Osteocyte (in vitro differentiated cells): ENCODE measurements at regions not wholly inside any gene's neighbourhood (a gene's known extent, or its start where the extent isn't known, plus 50 kb on each side); places are given as distances from the start of the nearest gene placed in this dataset.

Experiments used
- DNase-seq: peaks from one replicate; pipeline ENCODE4 v3.0.0; 2021; ENCODE audit warnings: mixed read lengths; ENCODE audit not compliant: unreplicated experiment; ENCODE audit errors: extremely low spot score
- H3K27ac Mint-ChIP-seq: one replicate; pipeline ENCODE4 v1.8.0; 2021; ENCODE audit warnings: mild to moderate bottlenecking, mixed read lengths; ENCODE audit not compliant: unreplicated experiment
- H3K27me3 Mint-ChIP-seq: one replicate; pipeline ENCODE4 v1.8.0; 2021; ENCODE audit warnings: mixed read lengths; ENCODE audit not compliant: unreplicated experiment
- H3K36me3 Mint-ChIP-seq: one replicate; pipeline ENCODE4 v1.8.0; 2021; ENCODE audit warnings: mixed read lengths; ENCODE audit not compliant: unreplicated experiment
- H3K4me1 Mint-ChIP-seq: one replicate; pipeline ENCODE4 v1.8.0; 2021; ENCODE audit warnings: mixed read lengths; ENCODE audit not compliant: unreplicated experiment
- H3K4me3 Mint-ChIP-seq: one replicate; pipeline ENCODE4 v1.8.0; 2021; ENCODE audit warnings: mild to moderate bottlenecking, moderate library complexity, mixed read lengths; ENCODE audit not compliant: unreplicated experiment
- H3K9me3 Mint-ChIP-seq: one replicate; pipeline ENCODE4 v1.8.0; 2021; ENCODE audit warnings: mixed read lengths; ENCODE audit not compliant: unreplicated experiment
- TF ChIP-seq, protein P1 (sequence below): fragments of 200-600 bp; sonication (generic); IDR thresholded peaks from 2 replicates; pipeline ENCODE4 v1.5.0; 2021; ENCODE audit warnings: antibody characterized with exemption, mild to moderate bottlenecking, moderate library complexity

DNA sequence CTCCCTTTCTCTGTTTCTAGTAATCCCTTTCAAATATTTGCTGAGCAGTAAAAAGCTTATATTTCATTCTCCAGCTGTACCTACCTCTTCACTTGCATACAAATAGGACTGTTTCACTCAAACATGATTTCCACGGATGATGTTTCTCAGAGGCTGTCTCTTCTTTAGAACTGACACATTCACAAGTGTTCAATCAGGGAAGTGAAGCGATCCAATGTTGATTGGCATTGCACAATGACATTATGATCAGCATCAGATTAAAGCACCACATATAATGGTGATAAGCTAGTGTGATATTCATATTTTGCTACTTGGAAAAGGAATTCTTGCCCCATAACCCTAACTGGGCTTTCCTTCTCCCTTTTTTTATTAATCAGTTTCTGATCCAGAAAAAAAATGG lies 681.8 kb downstream of the TBC1D32 start:
- no peak overlapping the region for H3K27ac Mint-ChIP-seq
- H3K27me3 Mint-ChIP-seq = no peaks in the 10 kb centered on the region
- no peak overlapping the region for H3K4me3 Mint-ChIP-seq
- DNase-seq = no peak
- H3K36me3 Mint-ChIP-seq = no peaks in the 10 kb centered on the region
- no peaks in the 10 kb centered on the region for H3K4me1 Mint-ChIP-seq
- H3K9me3 Mint-ChIP-seq = peaks cover 6% of the 10 kb centered on the region
- TF ChIP-seq, protein P1, sequence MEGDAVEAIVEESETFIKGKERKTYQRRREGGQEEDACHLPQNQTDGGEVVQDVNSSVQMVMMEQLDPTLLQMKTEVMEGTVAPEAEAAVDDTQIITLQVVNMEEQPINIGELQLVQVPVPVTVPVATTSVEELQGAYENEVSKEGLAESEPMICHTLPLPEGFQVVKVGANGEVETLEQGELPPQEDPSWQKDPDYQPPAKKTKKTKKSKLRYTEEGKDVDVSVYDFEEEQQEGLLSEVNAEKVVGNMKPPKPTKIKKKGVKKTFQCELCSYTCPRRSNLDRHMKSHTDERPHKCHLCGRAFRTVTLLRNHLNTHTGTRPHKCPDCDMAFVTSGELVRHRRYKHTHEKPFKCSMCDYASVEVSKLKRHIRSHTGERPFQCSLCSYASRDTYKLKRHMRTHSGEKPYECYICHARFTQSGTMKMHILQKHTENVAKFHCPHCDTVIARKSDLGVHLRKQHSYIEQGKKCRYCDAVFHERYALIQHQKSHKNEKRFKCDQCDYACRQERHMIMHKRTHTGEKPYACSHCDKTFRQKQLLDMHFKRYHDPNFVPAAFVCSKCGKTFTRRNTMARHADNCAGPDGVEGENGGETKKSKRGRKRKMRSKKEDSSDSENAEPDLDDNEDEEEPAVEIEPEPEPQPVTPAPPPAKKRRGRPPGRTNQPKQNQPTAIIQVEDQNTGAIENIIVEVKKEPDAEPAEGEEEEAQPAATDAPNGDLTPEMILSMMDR = no peak

DNA sequence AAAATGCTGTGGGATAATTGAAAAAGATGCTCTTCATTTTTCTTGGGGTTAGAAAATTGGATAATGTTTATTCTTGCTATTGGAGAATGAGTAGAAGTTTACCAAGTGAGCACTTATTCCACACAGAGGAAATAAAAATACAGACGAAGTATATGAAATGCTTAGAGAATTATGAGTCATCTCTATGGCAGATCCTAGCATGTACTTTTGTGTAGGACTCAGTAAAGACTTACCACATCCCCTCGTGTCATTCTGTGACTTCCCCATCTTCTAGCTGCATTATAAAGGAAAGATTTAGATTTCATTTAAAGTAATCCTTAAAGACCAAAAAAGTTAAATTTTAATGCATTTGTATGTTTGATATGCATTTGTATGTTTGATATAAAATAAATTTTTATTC lies 685.6 kb downstream of the TBC1D32 start:
- H3K27me3 Mint-ChIP-seq = no peaks in the 10 kb centered on the region
- no peaks in the 10 kb centered on the region for H3K36me3 Mint-ChIP-seq
- no peak for DNase-seq
- H3K4me1 Mint-ChIP-seq = no peaks in the 10 kb centered on the region
- H3K4me3 Mint-ChIP-seq = no peak overlapping the region
- H3K27ac Mint-ChIP-seq = no peak overlapping the region
- TF ChIP-seq, protein P1 = no peak
- H3K9me3 Mint-ChIP-seq = peaks cover 14% of the 10 kb centered on the region

DNA sequence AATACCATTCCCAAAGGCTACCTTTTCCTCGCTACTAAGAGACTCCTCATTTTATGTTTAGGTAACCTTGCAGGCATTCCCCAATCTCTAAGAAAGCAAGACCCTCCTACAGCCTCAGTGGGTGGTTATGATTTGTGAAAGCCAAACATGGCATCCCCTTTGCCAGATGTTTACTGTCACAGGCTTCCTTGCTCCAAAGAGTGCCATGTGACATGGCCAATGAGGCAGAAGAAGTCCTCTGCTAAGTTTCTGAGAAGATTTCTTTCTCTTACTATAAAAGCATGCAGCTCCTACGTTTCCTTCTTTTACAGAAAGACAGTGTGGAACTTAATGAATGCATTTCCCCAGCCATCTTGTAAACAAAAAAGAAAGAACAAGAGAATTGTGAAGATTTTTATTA lies 688.2 kb downstream of the TBC1D32 start:
- no peak for DNase-seq
- TF ChIP-seq, protein P1 = no peak
- Mint-ChIP-seq H3K4me3 (no peak overlapping the region), H3K4me1 (no peaks in the 10 kb centered on the region), H3K9me3 (peaks cover 14% of the 10 kb centered on the region), H3K36me3 (no peaks in the 10 kb centered on the region), H3K27ac (no peak overlapping the region), H3K27me3 (no peaks in the 10 kb centered on the region)

DNA sequence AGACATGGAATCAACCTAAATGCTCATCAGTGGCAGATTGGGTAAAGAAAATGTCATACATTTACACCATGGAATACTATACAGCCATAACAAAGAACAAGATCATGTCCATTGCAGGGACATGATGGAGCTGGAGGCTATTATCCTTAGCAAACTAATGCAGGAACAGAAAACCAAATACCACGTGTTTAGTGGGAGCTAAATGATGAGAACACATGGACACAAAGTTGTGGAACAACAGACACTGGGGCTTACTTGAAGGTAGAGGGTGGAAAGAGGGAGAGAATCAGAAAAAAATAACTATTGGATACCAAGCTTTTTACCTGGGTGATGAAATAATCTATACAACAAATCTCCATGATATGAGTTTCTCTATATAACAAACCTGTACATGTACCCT lies 701.3 kb downstream of the TBC1D32 start:
- DNase-seq = no peak
- Mint-ChIP-seq H3K4me1 (no peaks in the 10 kb centered on the region), H3K27me3 (no peaks in the 10 kb centered on the region), H3K4me3 (no peak overlapping the region), H3K36me3 (no peaks in the 10 kb centered on the region), H3K27ac (no peak overlapping the region), H3K9me3 (peaks cover under 1% of the 10 kb centered on the region)
- TF ChIP-seq, protein P1 = no peak

DNA sequence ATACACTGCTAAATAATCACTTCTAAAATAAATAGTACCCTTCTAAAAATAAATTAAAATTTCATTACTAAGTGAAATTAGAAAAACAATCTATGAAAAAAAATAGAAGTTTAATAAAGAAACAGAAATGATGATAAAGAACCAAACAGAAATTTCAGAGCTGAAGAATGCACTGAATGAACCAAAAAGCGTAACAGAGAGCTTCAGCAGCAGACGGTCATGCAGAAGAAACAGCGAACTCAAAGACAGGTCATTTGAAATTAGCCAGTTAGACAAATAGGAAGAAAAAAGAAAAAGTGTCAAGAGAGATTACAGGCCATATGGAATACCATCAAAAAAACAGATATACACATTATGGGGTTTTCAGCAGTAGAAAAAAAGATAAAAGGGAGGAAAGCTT lies 706.7 kb downstream of the TBC1D32 start:
- H3K9me3 Mint-ChIP-seq = peaks cover 6% of the 10 kb centered on the region
- H3K4me1 Mint-ChIP-seq = no peaks in the 10 kb centered on the region
- no peak overlapping the region for H3K4me3 Mint-ChIP-seq
- TF ChIP-seq, protein P1 = no peak
- no peaks in the 10 kb centered on the region for H3K27me3 Mint-ChIP-seq
- no peaks in the 10 kb centered on the region for H3K36me3 Mint-ChIP-seq
- no peak for DNase-seq
- H3K27ac Mint-ChIP-seq = no peak overlapping the region
